GM18951 (cell line): ENCODE measurements at regions not wholly inside any gene's neighbourhood (a gene's known extent, or its start where the extent isn't known, plus 50 kb on each side); places are given as distances from the start of the nearest gene placed in this dataset.

Experiments
- POLR2A ChIP-seq: IDR thresholded peaks from 4 replicates; pipeline ENCODE4 v1.6.1; 2011; ENCODE audit warnings: mild to moderate bottlenecking; ENCODE audit not compliant: insufficient read length, insufficient read depth; ENCODE audit errors: extremely low read depth
- in situ Hi-C: fragments of 300-500 bp; cut with MboI; formaldehyde crosslinking; loops from one replicate; pipeline ENCODE4 v1.12.0; 2022; ENCODE audit warnings: low sequenced_read_pairs, mixed read lengths, inconsistent platforms; ENCODE audit not compliant: unreplicated experiment

- TF ChIP-seq POLR2A: no peak
- in situ Hi-C loops: no loop called here
Observed at GRCh38 chr15:48063411-48063985, 57.3 kb upstream of the SLC24A5 start.

- TF ChIP-seq POLR2A: no peak
- in situ Hi-C loops: no loop called here
Observed at GRCh38 chr15:48064421-48064820, 56.4 kb upstream of the SLC24A5 start.

GRCh38 chr15:48066456-48066855, 54.3 kb upstream of the SLC24A5 start:
- no peak for TF ChIP-seq POLR2A
- in situ Hi-C loops: no loop called here
